Stimulated activated CD8-positive, alpha-beta memory T cell treated with anti-CD3 and anti-CD28 coated beads, Interleukin-7, amount 100 ng/mL, for 4 hours (primary cell): ENCODE measurements at regions not wholly inside any gene's neighbourhood (a gene's known extent, or its start where the extent isn't known, plus 50 kb on each side); places are given as distances from the start of the nearest gene placed in this dataset.
"Not testable (repeated sequence)": the region's sequence is repeated elsewhere in the genome, so short reads cannot be mapped to it uniquely, and the experiment has no call there.

Source experiments
- DNase-seq, 2 donors: peaks; one replicate each; pipeline ENCODE4 v3.0.0-alpha.2; 2020; ENCODE audit warnings: low read depth in 2 of 2

- DNase-seq: no peak
These were observed 176.3 kb downstream of the ERMARD start for GRCh38 chr6:169927711-169928110.

- DNase-seq: no peak
These were observed 175.4 kb downstream of the ERMARD start for GRCh38 chr6:169926617-169927417.

- no peak for DNase-seq
These were observed 172.3 kb downstream of the ERMARD start for GRCh38 chr6:169923468-169924464.

- DNase-seq: peak in 1 of 2 donors; percentile 7
These were observed 170.7 kb downstream of the ERMARD start for GRCh38 chr6:169921853-169922824.

- DNase-seq: no peak
These were observed 169.8 kb downstream of the ERMARD start for GRCh38 chr6:169921217-169921616.

- no peak for DNase-seq
These were observed 169.1 kb downstream of the ERMARD start for GRCh38 chr6:169920359-169921020.

- no peak for DNase-seq
These were observed 167.6 kb downstream of the ERMARD start for GRCh38 chr6:169918954-169919549.

- DNase-seq: no peak
These were observed 167.0 kb downstream of the ERMARD start for GRCh38 chr6:169918239-169918953.

GRCh38 chr6:169917153-169917552 lies 165.7 kb downstream of the ERMARD start:
- no peak for DNase-seq

GRCh38 chr6:169915769-169916550 lies 164.5 kb downstream of the ERMARD start:
- no peak for DNase-seq

GRCh38 chr6:169913745-169914144 lies 162.3 kb downstream of the ERMARD start:
- not testable (repeated sequence) for DNase-seq

- no peak for DNase-seq
These were observed 161.7 kb downstream of the ERMARD start for GRCh38 chr6:169913096-169913638.

- DNase-seq: no peak
These were observed 161.1 kb downstream of the ERMARD start for GRCh38 chr6:169912266-169913095.

GRCh38 chr6:169911264-169912263 lies 160.1 kb downstream of the ERMARD start:
- no peak for DNase-seq

- no peak for DNase-seq
These were observed 157.7 kb downstream of the ERMARD start for GRCh38 chr6:169909113-169909512.

- no peak for DNase-seq
These were observed 157.0 kb downstream of the ERMARD start for GRCh38 chr6:169908403-169908933.
